OCI-LY7 (cell line): ENCODE measurements at regions not wholly inside any gene's neighbourhood (a gene's known extent, or its start where the extent isn't known, plus 50 kb on each side); places are given as distances from the start of the nearest gene placed in this dataset.

Source experiments
- BruUV-seq: library from RNA; stranded (reverse); fragments of 400-500 nt; replicated peaks from 2 replicates; lab custom pipeline; 2021; lab: Mats Ljungman, UMichigan
- CTCF ChIA-PET: fragments of 300-600 bp; sonication (Branson Sonifier 250); formaldehyde crosslinking; loops from one replicate; lab custom pipeline; 2022; ENCODE audit warnings: antibody characterized with exemption; ENCODE audit not compliant: unreplicated experiment; lab: Charles Lee
- POLR2A ChIA-PET: fragments of 300-600 bp; sonication (Branson Sonifier 250); formaldehyde crosslinking; loops from one replicate; lab custom pipeline; 2022; ENCODE audit warnings: antibody characterized with exemption; lab: Charles Lee
- DNase-seq: peaks from one replicate; pipeline ENCODE4 v3.0.0-alpha.2; 2015; ENCODE audit warnings: low spot score
- H2AFZ ChIP-seq: fragments of 200-600 bp; sonication (generic), shearing (Covaris generic); 2 replicates; pipeline ENCODE4 v1.6.1; 2014; ENCODE audit warnings: mild to moderate bottlenecking, antibody characterized with exemption, low read length, moderate library complexity
- H3K27ac ChIP-seq: fragments of 200-600 bp; sonication (generic); 2 replicates; pipeline ENCODE4 v1.5.1; 2014; ENCODE audit warnings: mixed run types, low read depth, mild to moderate bottlenecking, moderate library complexity, low read length, inconsistent platforms; ENCODE audit not compliant: poor library complexity, severe bottlenecking
- H3K36me3 ChIP-seq: fragments of 200-600 bp; sonication (generic); 2 replicates; pipeline ENCODE4 v1.6.1; 2014; ENCODE audit warnings: mild to moderate bottlenecking, antibody characterized with exemption, low read length, moderate library complexity, mixed read lengths; ENCODE audit not compliant: insufficient read depth
- H3K4me1 ChIP-seq: fragments of 200-600 bp; sonication (generic); 2 replicates; pipeline ENCODE4 v1.5.1; 2014; ENCODE audit warnings: mild to moderate bottlenecking, low read length; ENCODE audit not compliant: insufficient read depth, poor library complexity, severe bottlenecking
- H3K4me2 ChIP-seq: fragments of 200-600 bp; sonication (generic); 2 replicates; pipeline ENCODE4 v1.6.1; 2014; ENCODE audit warnings: mild to moderate bottlenecking, low read length
- H3K4me3 ChIP-seq: fragments of 200-600 bp; sonication (generic); 2 replicates; pipeline ENCODE4 v1.5.1; 2014; ENCODE audit warnings: mild to moderate bottlenecking, low read depth, low read length; ENCODE audit not compliant: poor library complexity, severe bottlenecking
- H3K79me2 ChIP-seq: fragments of 200-600 bp; sonication (generic); 2 replicates; pipeline ENCODE4 v1.6.1; 2016; ENCODE audit warnings: low read depth, mild to moderate bottlenecking, low read length, moderate library complexity, mixed read lengths; ENCODE audit not compliant: insufficient read depth
- H3K9me2 ChIP-seq: fragments of 200-600 bp; sonication (generic); 2 replicates; pipeline ENCODE4 v1.6.1; 2016; ENCODE audit warnings: mild to moderate bottlenecking, low read length, mixed read lengths; ENCODE audit not compliant: insufficient read depth
- H3K9me3 ChIP-seq: fragments of 200-600 bp; sonication (generic); 2 replicates; pipeline ENCODE4 v1.6.1; 2014; ENCODE audit warnings: mild to moderate bottlenecking, mixed run types, low read length, mixed read lengths
- H4K20me1 ChIP-seq: fragments of 200-600 bp; sonication (generic); 2 replicates; pipeline ENCODE4 v1.6.1; 2014; ENCODE audit warnings: mild to moderate bottlenecking, antibody characterized with exemption, low read length, moderate library complexity, mixed read lengths; ENCODE audit not compliant: insufficient read depth
- EZH2phosphoT487 ChIP-seq: fragments of 200-600 bp; sonication (generic); IDR thresholded peaks from 2 replicates; pipeline ENCODE4 v1.6.1; 2018; ENCODE audit warnings: low read depth, borderline replicate concordance, mild to moderate bottlenecking, mixed run types, antibody characterized with exemption, low read length, moderate library complexity, mixed read lengths
- intact Hi-C: fragments of 100-400 bp; cut with micrococcal nuclease; formaldehyde crosslinking; loops from one replicate; pipeline ENCODE4 v1.10.0; 2022; ENCODE audit not compliant: unreplicated experiment
- TF ChIP-seq, protein P1 (sequence below): fragments of 200-600 bp; sonication (generic); conservative IDR thresholded peaks from 2 replicates; pipeline ENCODE4 v1.5.1; 2014; ENCODE audit warnings: mild to moderate bottlenecking, antibody characterized with exemption, low read length, moderate library complexity, mixed read lengths

- H3K79me2 ChIP-seq = no peaks in the 10 kb centered on the region
- H3K4me2 ChIP-seq = no peak overlapping the region
- TF ChIP-seq, protein P1, sequence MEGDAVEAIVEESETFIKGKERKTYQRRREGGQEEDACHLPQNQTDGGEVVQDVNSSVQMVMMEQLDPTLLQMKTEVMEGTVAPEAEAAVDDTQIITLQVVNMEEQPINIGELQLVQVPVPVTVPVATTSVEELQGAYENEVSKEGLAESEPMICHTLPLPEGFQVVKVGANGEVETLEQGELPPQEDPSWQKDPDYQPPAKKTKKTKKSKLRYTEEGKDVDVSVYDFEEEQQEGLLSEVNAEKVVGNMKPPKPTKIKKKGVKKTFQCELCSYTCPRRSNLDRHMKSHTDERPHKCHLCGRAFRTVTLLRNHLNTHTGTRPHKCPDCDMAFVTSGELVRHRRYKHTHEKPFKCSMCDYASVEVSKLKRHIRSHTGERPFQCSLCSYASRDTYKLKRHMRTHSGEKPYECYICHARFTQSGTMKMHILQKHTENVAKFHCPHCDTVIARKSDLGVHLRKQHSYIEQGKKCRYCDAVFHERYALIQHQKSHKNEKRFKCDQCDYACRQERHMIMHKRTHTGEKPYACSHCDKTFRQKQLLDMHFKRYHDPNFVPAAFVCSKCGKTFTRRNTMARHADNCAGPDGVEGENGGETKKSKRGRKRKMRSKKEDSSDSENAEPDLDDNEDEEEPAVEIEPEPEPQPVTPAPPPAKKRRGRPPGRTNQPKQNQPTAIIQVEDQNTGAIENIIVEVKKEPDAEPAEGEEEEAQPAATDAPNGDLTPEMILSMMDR = no peak
- no peak for TF ChIP-seq EZH2phosphoT487
- no TSS peak for BruUV-seq
- no peaks in the 10 kb centered on the region for H3K36me3 ChIP-seq
- no peak overlapping the region for H2AFZ ChIP-seq
- no peaks in the 10 kb centered on the region for H3K9me2 ChIP-seq
- H3K4me1 ChIP-seq = no peaks in the 10 kb centered on the region
- no peaks in the 10 kb centered on the region for H3K9me3 ChIP-seq
- H3K27ac ChIP-seq = no peak overlapping the region
- intact Hi-C loops = no loop called here
- H3K4me3 ChIP-seq = no peak overlapping the region
- no peaks in the 10 kb centered on the region for H4K20me1 ChIP-seq
- no peak for DNase-seq
- POLR2A ChIA-PET = no interaction called here
- CTCF ChIA-PET = no interaction called here
These were observed 429.8 kb upstream of the CDH2 start for GRCh38 chr18:28606686-28607085.

DNA sequence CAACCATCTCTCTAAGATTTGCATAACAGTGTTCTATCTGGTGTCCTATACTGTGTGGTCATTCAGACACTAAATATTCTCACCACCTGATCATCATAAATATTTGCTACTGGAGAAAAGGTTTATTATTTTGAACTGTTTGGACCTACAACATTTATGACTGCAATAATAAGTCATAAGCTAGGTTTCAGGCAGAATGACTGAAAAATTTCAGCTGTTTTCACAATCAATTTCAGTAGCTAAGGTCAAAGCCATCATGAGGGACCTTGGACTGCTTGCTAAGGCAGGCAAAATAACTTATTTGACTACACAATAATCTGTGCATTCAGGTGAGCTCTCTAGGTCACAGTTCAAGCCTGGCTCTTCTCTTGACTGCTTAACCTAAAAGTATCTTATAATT, 425.5 kb upstream of the CDH2 start:
- CTCF ChIA-PET = no interaction called here

DNA sequence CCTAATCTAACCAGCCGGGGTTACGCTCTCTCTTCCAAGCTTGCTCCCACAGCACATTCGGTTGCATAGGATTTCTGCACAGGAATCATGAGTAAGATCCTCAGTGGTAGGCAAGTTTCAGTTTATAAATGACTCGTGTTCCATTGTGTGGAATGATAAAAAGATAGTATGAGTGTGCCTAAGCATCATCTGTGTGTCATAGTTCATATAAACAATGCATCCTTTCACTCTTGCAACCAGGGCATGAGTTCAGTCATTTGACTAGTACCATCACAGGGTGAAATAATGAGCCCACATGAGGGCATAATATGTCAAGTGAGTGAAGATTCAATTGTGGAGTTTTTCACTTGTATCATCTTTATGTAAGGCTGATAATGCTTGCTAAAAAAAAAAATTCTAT, 417.1 kb upstream of the CDH2 start:
- no peaks in the 10 kb centered on the region for H4K20me1 ChIP-seq
- TF ChIP-seq, protein P1 = no peak
- TF ChIP-seq EZH2phosphoT487 = no peak
- ChIA-PET POLR2A (no interaction called here), CTCF (no interaction called here)
- BruUV-seq = no TSS peak
- no peaks in the 10 kb centered on the region for H3K9me2 ChIP-seq
- no peaks in the 10 kb centered on the region for H3K9me3 ChIP-seq
- no peak overlapping the region for H3K4me3 ChIP-seq
- H3K4me2 ChIP-seq = no peak overlapping the region
- no peaks in the 10 kb centered on the region for H3K36me3 ChIP-seq
- H3K79me2 ChIP-seq = no peaks in the 10 kb centered on the region
- no peaks in the 10 kb centered on the region for H3K4me1 ChIP-seq
- H2AFZ ChIP-seq = no peak overlapping the region
- DNase-seq = no peak
- H3K27ac ChIP-seq = no peak overlapping the region
- intact Hi-C loops = no loop called here

More for the DNA sequence above, 425.5 kb upstream of the CDH2 start:
- BruUV-seq = no TSS peak
- TF ChIP-seq EZH2phosphoT487 = no peak
- TF ChIP-seq, protein P1 = no peak
- Histone ChIP-seq H3K9me2 (no peaks in the 10 kb centered on the region), H3K79me2 (no peaks in the 10 kb centered on the region), H2AFZ (no peak overlapping the region), H3K4me3 (no peak overlapping the region), H3K27ac (no peak overlapping the region), H3K4me1 (no peaks in the 10 kb centered on the region), H3K36me3 (no peaks in the 10 kb centered on the region), H4K20me1 (no peaks in the 10 kb centered on the region), H3K9me3 (no peaks in the 10 kb centered on the region), H3K4me2 (no peak overlapping the region)
- no peak for DNase-seq
- POLR2A ChIA-PET = interaction anchor here (0.8 to 1.2 kb wide), 2 partner anchors 10 to 33 kb away, joined by 3 to 4 read pairs; no protein-coding TSS in a partner anchor
- intact Hi-C loops = no loop called here
